ENCODE measurements at regions not wholly inside any gene's neighbourhood (a gene's known extent, or its start where the extent isn't known, plus 50 kb on each side); places are given as distances from the start of the nearest gene placed in this dataset.

- no peaks in the 10 kb centered on the region for H3K9me3 ChIP-seq (ENCODE audit: control insufficient read depth, low read depth, low read length)
- H3T11ph ChIP-seq (ENCODE audit: low read length) = no peak overlapping the region
- no peak overlapping the region for H3K4me3 Mint-ChIP-seq
- no peaks in the 10 kb centered on the region for H3K79me2 ChIP-seq (ENCODE audit: insufficient read depth, low read length)
- H3K14ac ChIP-seq (ENCODE audit: insufficient read depth, low read length) = no peak overlapping the region
- no peak overlapping the region for H4K91ac ChIP-seq (ENCODE audit: insufficient read length, low read depth, low read length)
- H4K5ac ChIP-seq (ENCODE audit: insufficient read length, low read depth, low read length) = no peak overlapping the region
- H3K79me1 ChIP-seq (ENCODE audit: insufficient read depth, low read depth, low read length, poor library complexity, severe bottlenecking) = no peaks in the 10 kb centered on the region
- no peaks in the 10 kb centered on the region for H3K23me2 ChIP-seq (ENCODE audit: insufficient read length, low read depth, low read length, poor library complexity, severe bottlenecking)
- H3K4me1 Mint-ChIP-seq = no peaks in the 10 kb centered on the region
- H3K27me3 Mint-ChIP-seq (ENCODE audit: low read depth) = no peaks in the 10 kb centered on the region
- H3K36me3 Mint-ChIP-seq (ENCODE audit: insufficient read depth in 1 of 3, low read depth in 3 of 3) = no peaks in the 10 kb centered on the region
- WGBS (ENCODE audit: extremely low coverage, insufficient read length, low lambda C conversion rate) = no CpG with 5 or more reads among the region's 6 CpGs
- H2BK20ac ChIP-seq (ENCODE audit: low read depth, low read length, poor library complexity, severe bottlenecking) = no peak overlapping the region
- no peak overlapping the region for H4K8ac ChIP-seq (replicated peaks; ENCODE audit: insufficient read length, low read depth, low read length)
- no peak for DNase-seq
- H4K20me1 ChIP-seq (ENCODE audit: control insufficient read depth, insufficient read depth, insufficient read length) = no peaks in the 10 kb centered on the region
- H2AK5ac ChIP-seq (ENCODE audit: insufficient read length, low read length) = no peak overlapping the region
- 0 out of 7 replicates have a peak overlapping the region, but pooled peaks of 1 of the 3 experiments have one; percentile 16 for H3K27ac Mint-ChIP-seq
- H3K23ac ChIP-seq (ENCODE audit: insufficient read length, low read depth, low read length) = no peak overlapping the region
- no peak overlapping the region for H3K18ac ChIP-seq (ENCODE audit: insufficient read length, low read depth, low read length)
- H3K4ac ChIP-seq (ENCODE audit: low read depth, low read length) = no peak overlapping the region
- H3K56ac ChIP-seq (ENCODE audit: insufficient read length, low read depth, low read length) = no peak overlapping the region
- H3K9me3 Mint-ChIP-seq = no peaks in the 10 kb centered on the region
- no peak overlapping the region for H2BK12ac ChIP-seq (ENCODE audit: insufficient read length, low read depth, low read length)
- H3K4me1 ChIP-seq (ENCODE audit: insufficient read depth, low read length) = no peaks in the 10 kb centered on the region
- H3K27me3 ChIP-seq (ENCODE audit: insufficient read depth, low read length) = no peaks in the 10 kb centered on the region
- H3K27ac ChIP-seq (ENCODE audit: insufficient read length, low read depth, low read length) = no peak overlapping the region
- H2BK15ac ChIP-seq (ENCODE audit: low read depth, low read length) = no peak overlapping the region
- no peak overlapping the region for H2BK120ac ChIP-seq (ENCODE audit: low read depth, low read length, poor library complexity, severe bottlenecking)
- no peak overlapping the region for H3K4me2 ChIP-seq (ENCODE audit: insufficient read depth, insufficient read length, low read length)
- no peak for TF ChIP-seq CTCF (conservative IDR thresholded peaks at IDR 0.05)
- H2BK5ac ChIP-seq (ENCODE audit: insufficient read length, low read length) = no peak overlapping the region
- no peak overlapping the region for H2AFZ ChIP-seq (ENCODE audit: low read length)
- no peak overlapping the region for H3K9ac ChIP-seq (ENCODE audit: extremely low read depth, insufficient read length, low read length)
Measured at GRCh38 chr14:30339311-30339901, 219.6 kb upstream of the G2E3 start.

Data from H9 (cell line).